SK-N-SH (cell line): ENCODE measurements at regions not wholly inside any gene's neighbourhood (a gene's known extent, or its start where the extent isn't known, plus 50 kb on each side); places are given as distances from the start of the nearest gene placed in this dataset.

Experiments used
- CTCF ChIA-PET: fragments of 300-600, 350-600 bp; formaldehyde crosslinking; extraction: SDS; loops from one replicate; lab custom pipeline; 2021; lab: Yijun Ruan, JAX
- POLR2A ChIA-PET: fragments of 350-600 bp; sonication (Branson Sonifier 250); formaldehyde crosslinking; extraction: SDS; loops from one replicate; lab custom pipeline; 2020; ENCODE audit warnings: antibody characterized with exemption, inconsistent platforms; lab: Yijun Ruan, JAX
- DNase-seq: peaks from one replicate; pipeline ENCODE4 v3.0.0; 2012
- H2AFZ ChIP-seq: fragments of 200-600 bp; sonication (generic); 2 replicates; pipeline ENCODE4 v1.8.1; 2016; ENCODE audit warnings: antibody characterized with exemption, mild to moderate bottlenecking, low read depth
- H3F3A ChIP-seq: fragments of 200-600 bp; sonication (generic); replicated peaks from 2 replicates; pipeline ENCODE3; 2016; ENCODE audit warnings: antibody characterized with exemption, mild to moderate bottlenecking; ENCODE audit not compliant: insufficient read depth
- H3K27ac ChIP-seq, 2 experiments: fragments of 200-500 bp in 1 of 2; fragments of 200-600 bp in 1 of 2; sonication (Bioruptor generic) in 1 of 2; sonication (generic), shearing (Covaris generic) in 1 of 2; 2 replicates each; pipeline versions ENCODE4 v1.5.1 to v1.6.1; 2014 to 2016; ENCODE audit warnings: low read depth in 2 of 2, inconsistent platforms in 1 of 2, low read length in 1 of 2, mild to moderate bottlenecking in 1 of 2, mixed read lengths in 1 of 2
- H3K27me3 ChIP-seq: fragments of 200-600 bp; sonication (generic), shearing (Covaris generic); 2 replicates; pipeline ENCODE4 v1.6.1; 2016; ENCODE audit warnings: mixed run types; ENCODE audit not compliant: insufficient read depth
- H3K36me3 ChIP-seq, 2 experiments: fragments of 200-500 bp in 1 of 2; fragments of 200-600 bp in 1 of 2; sonication (Bioruptor generic) in 1 of 2; sonication (generic) in 1 of 2; replicated peaks in 1 of 2; 2 replicates each; pipeline versions ENCODE3 to v1.5.1; 2014 to 2016; ENCODE audit warnings: low read length in 1 of 2, mild to moderate bottlenecking in 1 of 2; ENCODE audit not compliant: insufficient read depth in 2 of 2, control insufficient read depth in 1 of 2
- H3K4me1 ChIP-seq, 2 experiments: fragments of 200-500 bp in 1 of 2; fragments of 200-600 bp in 1 of 2; sonication (Bioruptor generic) in 1 of 2; sonication (generic), shearing (Covaris generic) in 1 of 2; 2 replicates each; pipeline versions ENCODE4 v1.5.1 to v1.6.1; 2014 to 2016; ENCODE audit warnings: low read depth in 1 of 2, low read length in 1 of 2, mixed run types in 1 of 2; ENCODE audit not compliant: insufficient read depth in 2 of 2, control insufficient read depth in 1 of 2
- H3K4me2 ChIP-seq: fragments of 200-600 bp; sonication (generic), shearing (Covaris generic); 2 replicates; pipeline ENCODE4 v1.6.1; 2017; ENCODE audit warnings: mixed run types
- H3K4me3 ChIP-seq, 2 experiments: fragments of 200-500 bp in 1 of 2; fragments of 200-600 bp in 1 of 2; sonication (Bioruptor generic) in 1 of 2; sonication (generic), shearing (Covaris generic) in 1 of 2; 2 replicates each; pipeline versions ENCODE4 v1.5.1 to v1.8.1; 2014 to 2016; ENCODE audit warnings: low read depth in 2 of 2, inconsistent platforms in 1 of 2, low read length in 1 of 2, mild to moderate bottlenecking in 1 of 2, mixed read lengths in 1 of 2, moderate library complexity in 1 of 2
- H3K79me2 ChIP-seq: fragments of 200-600 bp; sonication (generic); 2 replicates; pipeline ENCODE4 v1.8.1; 2017; ENCODE audit warnings: mild to moderate bottlenecking; ENCODE audit not compliant: insufficient read depth
- H3K9ac ChIP-seq: fragments of 200-600 bp; sonication (generic); 2 replicates; pipeline ENCODE4 v1.6.1; 2017; ENCODE audit warnings: mixed run types
- H3K9me2 ChIP-seq: fragments of 200-600 bp; sonication (generic); 2 replicates; pipeline ENCODE4 v1.6.1; 2017; ENCODE audit warnings: mixed run types
- H3K9me3 ChIP-seq: fragments of 200-600 bp; sonication (generic); 2 replicates; pipeline ENCODE4 v1.6.1; 2017; ENCODE audit warnings: mixed run types, mild to moderate bottlenecking, moderate library complexity
- H4K20me1 ChIP-seq: fragments of 200-600 bp; sonication (generic); 2 replicates; pipeline ENCODE4 v1.6.1; 2017; ENCODE audit warnings: mild to moderate bottlenecking, mixed run types; ENCODE audit not compliant: insufficient read depth
- CHD2 ChIP-seq: fragments of 150-350 bp; IDR thresholded peaks from 2 replicates; pipeline ENCODE4 v1.6.1; 2018; ENCODE audit warnings: low read length; ENCODE audit not compliant: partially characterized antibody
- CTCF ChIP-seq: fragments of 200-600 bp; sonication (generic); IDR thresholded peaks from 2 replicates; pipeline ENCODE4 v1.6.1; 2017; ENCODE audit warnings: antibody characterized with exemption, mild to moderate bottlenecking, moderate library complexity
- ELF1 ChIP-seq: IDR thresholded peaks from 2 replicates; pipeline ENCODE4 v1.4.0; 2012
- EP300 ChIP-seq, 2 experiments: IDR thresholded peaks; 2 replicates each; pipeline versions ENCODE4 v1.4.0 to v1.6.1; 2012; ENCODE audit warnings: borderline replicate concordance in 1 of 2, low read depth in 1 of 2, low read length in 1 of 2
- EZH2phosphoT487 ChIP-seq: fragments of 200-600 bp; sonication (generic); IDR thresholded peaks from 2 replicates; pipeline ENCODE4 v1.6.1; 2017; ENCODE audit warnings: low read depth, mixed run types, mild to moderate bottlenecking, antibody characterized with exemption, moderate library complexity, borderline replicate concordance
- FOSL2 ChIP-seq: IDR thresholded peaks from 2 replicates; pipeline ENCODE4 v1.4.0; 2012; ENCODE audit warnings: low read depth, mild to moderate bottlenecking, moderate library complexity, borderline replicate concordance
- FOXJ3 ChIP-seq: sonication (generic); formaldehyde crosslinking; IDR thresholded peaks from 2 replicates; pipeline ENCODE4 v1.5.1; 2020; ENCODE audit warnings: mild to moderate bottlenecking, missing genetic modification reagents
- FOXM1 ChIP-seq: IDR thresholded peaks from 2 replicates; pipeline ENCODE4 v1.4.0; 2012; ENCODE audit warnings: low read depth, mild to moderate bottlenecking
- JUND ChIP-seq: IDR thresholded peaks from 2 replicates; pipeline ENCODE4 v1.4.0; 2012
- MXI1 ChIP-seq: IDR thresholded peaks from 2 replicates; pipeline ENCODE4 v1.6.1; 2012; ENCODE audit warnings: mild to moderate bottlenecking, low read depth, low read length, improper control_type of control experiment
- NFIC ChIP-seq: IDR thresholded peaks from 2 replicates; pipeline ENCODE4 v1.4.0; 2012; ENCODE audit warnings: borderline replicate concordance
- RAD21 ChIP-seq: IDR thresholded peaks from 2 replicates; pipeline ENCODE4 v1.6.1; 2012; ENCODE audit warnings: mild to moderate bottlenecking, low read length
- REST ChIP-seq: IDR thresholded peaks from 2 replicates; pipeline ENCODE4 v1.6.1; 2012; ENCODE audit warnings: mild to moderate bottlenecking, low read depth, low read length, moderate library complexity
- RFX5 ChIP-seq: IDR thresholded peaks from 2 replicates; pipeline ENCODE4 v1.6.1; 2012; ENCODE audit warnings: mild to moderate bottlenecking, improper control_type of control experiment, low read length
- RXRA ChIP-seq: IDR thresholded peaks from 2 replicates; pipeline ENCODE4 v1.4.0; 2012; ENCODE audit warnings: low read depth, mild to moderate bottlenecking, borderline replicate concordance
- SMC3 ChIP-seq: IDR thresholded peaks from 2 replicates; pipeline ENCODE4 v1.6.1; 2012; ENCODE audit warnings: low read depth, low read length, improper control_type of control experiment
- TEAD4 ChIP-seq: IDR thresholded peaks from 2 replicates; pipeline ENCODE4 v1.4.0; 2012; ENCODE audit warnings: mild to moderate bottlenecking, borderline replicate concordance; ENCODE audit not compliant: insufficient read depth
- WGBS: methylation state at CpG from one replicate; pipeline ENCODE4 v1.1.6; 2017; ENCODE audit warnings: low lambda C conversion rate; 5-methylcytosine and 5-hydroxymethylcytosine counted together
- TF ChIP-seq, protein P1 (sequence below): IDR thresholded peaks from 2 replicates; pipeline ENCODE4 v1.4.0; 2012; ENCODE audit warnings: low read depth, borderline replicate concordance
- TF ChIP-seq, protein P2 (sequence below): fragments of 150-350 bp; IDR thresholded peaks from 2 replicates; pipeline ENCODE4 v1.6.1; 2017; ENCODE audit warnings: antibody characterized with exemption, low read length, low read depth, borderline replicate concordance

DNA sequence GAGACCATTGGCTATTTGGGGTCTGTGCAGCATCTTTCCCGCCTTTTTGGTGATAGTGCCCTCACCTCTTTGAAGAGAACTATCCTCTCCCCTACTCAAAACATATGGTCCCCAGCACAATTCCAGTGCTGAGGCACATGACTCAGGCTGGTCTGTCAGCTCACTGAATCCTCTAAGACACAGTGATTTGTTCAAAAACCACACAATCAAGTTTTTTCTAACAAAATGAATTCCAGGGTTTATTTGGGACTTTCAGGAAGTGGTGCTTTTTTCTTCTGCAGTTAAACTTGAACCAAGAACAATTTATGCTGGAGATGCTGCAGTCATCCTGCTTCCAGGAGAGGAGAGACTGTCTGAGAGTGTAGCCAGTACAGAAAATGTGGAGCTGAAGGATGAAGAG lies 142.5 kb upstream of the LMCD1 start:
- Histone ChIP-seq H3K4me2 (no peak overlapping the region), H3K27ac (no peak overlapping the region), H3K9me3 (no peaks in the 10 kb centered on the region), H3K36me3 (no peaks in the 10 kb centered on the region), H3K4me3 (no peak overlapping the region), H3K27me3 (no peaks in the 10 kb centered on the region), H2AFZ (no peak overlapping the region), H3K4me1 (no peaks in the 10 kb centered on the region), H3K9me2 (no peaks in the 10 kb centered on the region), H4K20me1 (no peaks in the 10 kb centered on the region), H3F3A (no peaks in the 10 kb centered on the region), H3K79me2 (no peaks in the 10 kb centered on the region), H3K9ac (no peak overlapping the region)
- TF ChIP-seq ELF1 (no peak), MXI1 (no peak), FOXJ3 (CRISPR knock-in tag) (no peak), RAD21 (no peak), EP300 (IDR thresholded peaks at IDR 0.05; ENCODE audit: borderline replicate concordance in 1 of 2, low read depth in 1 of 2, low read length in 1 of 2) (no peak), FOXM1 (no peak), TEAD4 (no peak), FOSL2 (no peak), CTCF (no peak), REST (no peak), JUND (no peak), SMC3 (no peak), EZH2phosphoT487 (no peak), RFX5 (no peak), NFIC (no peak), RXRA (no peak), CHD2 (no peak)
- TF ChIP-seq, protein P1, sequence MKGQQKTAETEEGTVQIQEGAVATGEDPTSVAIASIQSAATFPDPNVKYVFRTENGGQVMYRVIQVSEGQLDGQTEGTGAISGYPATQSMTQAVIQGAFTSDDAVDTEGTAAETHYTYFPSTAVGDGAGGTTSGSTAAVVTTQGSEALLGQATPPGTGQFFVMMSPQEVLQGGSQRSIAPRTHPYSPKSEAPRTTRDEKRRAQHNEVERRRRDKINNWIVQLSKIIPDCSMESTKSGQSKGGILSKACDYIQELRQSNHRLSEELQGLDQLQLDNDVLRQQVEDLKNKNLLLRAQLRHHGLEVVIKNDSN: no peak
- TF ChIP-seq, protein P2, sequence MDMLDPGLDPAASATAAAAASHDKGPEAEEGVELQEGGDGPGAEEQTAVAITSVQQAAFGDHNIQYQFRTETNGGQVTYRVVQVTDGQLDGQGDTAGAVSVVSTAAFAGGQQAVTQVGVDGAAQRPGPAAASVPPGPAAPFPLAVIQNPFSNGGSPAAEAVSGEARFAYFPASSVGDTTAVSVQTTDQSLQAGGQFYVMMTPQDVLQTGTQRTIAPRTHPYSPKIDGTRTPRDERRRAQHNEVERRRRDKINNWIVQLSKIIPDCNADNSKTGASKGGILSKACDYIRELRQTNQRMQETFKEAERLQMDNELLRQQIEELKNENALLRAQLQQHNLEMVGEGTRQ: no peak
- DNase-seq: no peak
- ChIA-PET POLR2A (no interaction called here), CTCF (no interaction called here)
- 31% methylated on average over 1 of the region's 1 CpG for WGBS
